NCI-H1105 (cell line): ENCODE measurements at regions not wholly inside any gene's neighbourhood (a gene's known extent, or its start where the extent isn't known, plus 50 kb on each side); places are given as distances from the start of the nearest gene placed in this dataset.

Source experiments
- DNase-seq: peaks from one replicate; lab custom pipeline; 2025; lab: John Stamatoyannopoulos, UW

GRCh38 chr12:77352946-77353345, 287.6 kb upstream of the E2F7 start:
- DNase-seq = no peak

GRCh38 chr12:77351860-77352259, 286.5 kb upstream of the E2F7 start:
- no peak for DNase-seq

DNA sequence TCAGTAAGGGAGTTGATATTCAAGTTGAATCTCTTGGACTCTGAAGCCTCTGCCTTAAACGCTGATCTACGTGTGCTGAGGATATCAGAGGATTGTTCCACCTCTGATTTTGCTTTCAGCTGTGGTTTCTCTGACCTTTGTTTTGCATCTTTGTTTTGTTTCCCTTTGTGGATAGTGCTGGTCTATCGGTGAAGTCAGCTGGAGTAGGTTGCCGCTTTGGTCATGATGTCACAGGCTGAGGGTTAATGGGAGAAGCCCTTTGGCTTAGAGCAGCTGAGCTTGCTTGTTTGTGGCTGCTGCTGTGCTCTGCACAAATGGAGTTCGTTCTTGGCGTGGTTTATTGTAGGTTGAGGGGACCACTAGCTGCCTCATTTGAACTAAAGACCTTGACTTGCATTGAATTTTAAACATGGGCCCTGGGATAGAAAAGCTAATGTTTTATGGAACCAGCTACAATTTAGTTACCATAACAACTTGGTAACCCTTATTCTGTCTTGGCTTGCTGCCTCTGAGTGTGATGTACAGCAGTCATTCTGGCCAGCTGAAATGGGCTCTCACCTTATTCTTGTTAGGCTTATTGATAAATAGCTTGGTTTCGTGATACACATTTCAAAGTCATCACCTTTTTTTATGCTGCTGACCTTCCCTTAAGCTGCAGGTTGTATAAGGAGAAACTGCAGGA, 284.5 kb upstream of the E2F7 start:
- DNase-seq = no peak

DNA sequence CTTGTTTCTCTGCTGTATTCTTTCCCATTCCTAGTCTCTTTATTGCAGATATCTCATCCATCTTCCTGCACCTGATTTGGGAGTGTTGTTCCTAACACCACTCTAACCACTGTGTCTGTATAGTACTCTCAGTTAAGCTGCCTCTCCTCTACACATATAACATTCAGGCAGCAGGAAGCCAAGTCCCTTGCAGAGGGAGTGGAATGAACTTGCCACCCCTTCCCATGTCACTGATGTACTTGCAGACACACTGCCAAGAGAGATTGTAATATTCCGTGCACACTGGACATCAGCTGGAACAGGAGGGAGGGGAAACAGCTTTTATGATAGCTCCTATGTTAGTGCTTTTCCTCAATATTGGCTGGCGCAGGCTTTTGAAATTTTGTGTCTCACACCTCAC, 281.6 kb upstream of the E2F7 start:
- DNase-seq = no peak

- DNase-seq = no peak
Observed at GRCh38 chr12:77345336-77345735, 280.0 kb upstream of the E2F7 start.

DNA sequence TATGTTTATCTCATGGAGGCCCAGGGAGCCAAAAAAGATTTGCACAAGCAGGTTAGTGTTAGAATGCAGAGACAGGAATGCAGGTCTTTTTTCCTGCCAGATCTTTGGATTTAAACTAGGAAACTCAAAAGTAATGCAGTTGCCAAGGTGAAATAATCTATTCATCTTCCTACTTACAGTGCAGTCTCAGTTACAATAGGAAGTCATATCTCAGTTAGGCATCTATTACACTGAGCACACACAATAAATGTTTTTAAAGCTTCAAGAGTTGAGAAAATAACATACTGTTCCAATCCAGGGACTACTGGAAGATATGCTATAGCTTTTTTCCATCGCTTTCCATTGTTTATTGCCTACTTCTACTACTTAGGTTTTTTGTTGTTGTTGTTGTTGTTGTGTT, 279.3 kb upstream of the E2F7 start:
- DNase-seq = no peak

DNA sequence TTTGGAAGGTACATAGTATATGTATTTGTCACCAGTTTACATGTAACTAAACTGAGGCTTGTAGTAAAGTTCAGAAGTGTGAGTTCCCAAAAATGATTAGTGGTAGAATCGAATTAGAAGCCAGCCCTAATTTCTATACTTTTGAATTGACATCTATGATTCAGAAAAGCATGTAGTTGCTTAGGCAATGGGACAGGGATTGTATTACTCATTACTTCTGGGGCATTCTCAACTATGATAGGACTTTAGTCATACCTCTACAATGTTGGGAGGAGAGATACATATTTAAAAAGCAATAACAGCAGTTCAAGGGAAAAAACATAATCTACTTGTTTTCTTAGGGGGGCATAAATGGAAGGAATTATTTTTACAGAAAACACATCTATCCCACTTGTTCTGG, 277.9 kb upstream of the E2F7 start:
- DNase-seq = no peak

GRCh38 chr12:77342253-77342652, 276.9 kb upstream of the E2F7 start:
- DNase-seq = no peak

- DNase-seq = no peak
Observed at GRCh38 chr12:77339610-77340009, 274.2 kb upstream of the E2F7 start.

DNA sequence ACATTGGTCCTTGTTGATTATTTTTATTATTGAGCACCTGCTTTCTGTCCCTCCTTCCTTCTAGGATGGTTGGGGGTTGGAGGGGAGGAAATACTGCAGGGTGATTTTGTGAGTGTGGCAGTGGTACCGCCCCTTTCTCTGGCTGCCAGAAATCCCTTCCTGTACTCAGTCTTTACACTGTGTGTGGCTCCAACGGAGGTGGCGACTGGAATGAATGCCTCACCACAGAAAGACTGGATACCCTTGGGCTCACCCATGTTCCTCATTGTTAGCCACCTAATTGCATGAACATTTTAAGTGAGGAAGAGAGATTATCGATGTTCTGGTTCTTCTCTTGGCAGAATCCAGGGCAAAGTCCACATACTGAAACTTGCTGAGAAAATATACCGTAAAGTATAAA, 272.0 kb upstream of the E2F7 start:
- DNase-seq = no peak

DNA sequence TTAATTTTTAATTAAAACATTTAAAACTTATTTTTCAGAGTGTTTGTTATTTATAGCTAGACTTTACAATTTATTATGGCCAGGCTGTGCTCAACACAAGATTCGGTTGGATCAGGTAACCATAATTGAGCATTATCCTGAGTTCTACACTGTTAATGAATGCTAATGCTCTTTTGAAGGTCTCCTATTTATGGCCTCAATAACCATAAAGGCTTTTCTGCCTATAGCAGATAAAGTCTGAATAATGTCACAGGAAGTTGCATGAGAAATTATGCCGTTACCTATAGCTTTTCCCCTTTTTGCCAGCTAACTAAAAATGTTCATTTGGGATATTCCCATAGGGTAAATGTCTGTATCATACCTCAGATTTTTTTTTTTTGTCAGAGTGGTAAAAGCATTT, 269.4 kb upstream of the E2F7 start:
- no peak for DNase-seq

DNA sequence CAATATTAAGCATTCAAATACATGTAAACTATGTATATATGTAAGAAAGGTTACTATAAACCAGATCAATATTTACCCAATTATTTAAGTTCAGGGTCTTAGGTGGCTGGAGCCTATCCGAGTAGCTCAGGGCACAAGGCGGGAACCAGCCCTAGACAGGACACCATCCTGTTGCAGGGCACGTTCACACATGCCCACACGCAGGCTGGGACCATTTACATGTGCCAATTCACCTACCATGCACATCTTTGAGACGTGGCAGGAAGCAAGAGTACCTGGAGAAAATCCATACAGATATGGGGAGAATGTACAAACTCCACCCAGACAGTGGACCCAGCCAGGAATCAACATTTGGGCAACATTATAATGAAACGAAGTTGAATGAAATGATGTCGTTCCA, 263.0 kb upstream of the E2F7 start:
- DNase-seq = no peak

- no peak for DNase-seq
Observed at GRCh38 chr12:77325511-77326236, 260.3 kb upstream of the E2F7 start.

- peak; percentile 76 for DNase-seq
Observed at GRCh38 chr12:77324763-77325468, 259.5 kb upstream of the E2F7 start.

- DNase-seq = no peak
Observed at GRCh38 chr12:77324416-77324762, 259.0 kb upstream of the E2F7 start.

DNA sequence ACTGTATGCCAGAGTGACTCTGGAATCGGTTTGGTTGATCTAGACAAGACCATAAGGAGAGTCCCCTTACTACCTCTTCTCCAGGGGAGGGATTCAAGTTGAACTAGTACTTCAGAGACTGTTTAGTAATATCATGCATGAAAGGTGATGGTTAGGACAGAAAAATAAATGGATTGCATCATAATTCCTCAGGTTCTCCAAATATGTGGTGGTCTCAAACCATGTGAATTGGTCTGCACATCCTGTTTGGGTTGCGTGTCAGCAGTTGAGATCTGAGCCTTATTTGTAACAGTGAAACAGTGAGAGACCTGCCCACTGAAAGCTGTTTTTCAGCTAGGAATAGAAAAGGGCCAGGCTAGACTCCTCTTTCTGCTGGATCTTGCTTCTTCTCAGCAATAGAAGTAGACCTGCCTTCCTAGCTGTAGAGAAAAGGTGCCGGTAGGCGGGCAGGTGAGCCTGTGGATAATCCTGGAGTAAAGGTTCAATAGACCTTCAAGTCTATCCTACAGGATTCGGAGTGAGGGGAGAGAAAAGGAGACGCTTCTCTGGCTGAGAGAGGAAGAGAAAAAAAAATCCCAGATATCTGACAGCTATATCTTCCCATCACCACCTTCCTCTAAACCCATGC, 258.5 kb upstream of the E2F7 start:
- no peak for DNase-seq

DNA sequence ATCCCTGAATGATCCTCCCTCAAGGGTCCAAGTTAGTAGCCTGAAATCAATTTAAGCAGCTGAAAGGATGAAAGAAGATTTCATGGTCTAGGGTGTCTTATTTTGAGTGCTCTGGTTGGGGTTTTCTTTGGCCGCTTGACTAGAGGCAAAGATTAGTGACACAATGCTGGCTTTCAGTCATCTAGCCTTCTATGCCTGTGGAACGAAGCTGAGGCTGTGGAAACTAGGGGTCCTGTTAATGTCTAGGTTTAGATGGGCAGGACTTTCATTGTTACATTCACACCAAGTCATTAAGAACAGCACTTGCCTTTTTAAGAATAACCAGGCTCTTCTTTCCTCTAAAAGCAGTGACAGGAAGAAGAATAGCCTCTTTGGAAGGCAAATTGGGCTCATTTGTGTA, 253.8 kb upstream of the E2F7 start:
- no peak for DNase-seq

DNA sequence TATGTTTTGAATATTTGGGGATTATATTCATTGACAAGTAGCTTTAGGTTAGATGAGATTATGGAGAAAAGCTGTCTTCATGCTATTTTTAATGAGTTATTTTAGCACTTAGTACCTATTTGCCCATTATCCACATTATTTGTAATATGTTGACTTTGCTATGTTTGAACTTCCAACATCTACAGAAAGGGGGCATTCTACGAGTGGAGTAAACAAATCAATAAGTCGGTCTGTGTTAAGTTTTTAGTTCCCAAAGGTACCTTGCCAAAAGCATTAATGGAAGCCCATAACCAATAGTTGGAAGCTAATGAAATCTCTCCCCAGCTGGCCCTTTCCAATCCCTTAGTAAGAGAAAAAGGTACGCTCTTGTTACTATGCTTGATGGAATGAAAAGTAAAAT, 250.0 kb upstream of the E2F7 start:
- no peak for DNase-seq

DNA sequence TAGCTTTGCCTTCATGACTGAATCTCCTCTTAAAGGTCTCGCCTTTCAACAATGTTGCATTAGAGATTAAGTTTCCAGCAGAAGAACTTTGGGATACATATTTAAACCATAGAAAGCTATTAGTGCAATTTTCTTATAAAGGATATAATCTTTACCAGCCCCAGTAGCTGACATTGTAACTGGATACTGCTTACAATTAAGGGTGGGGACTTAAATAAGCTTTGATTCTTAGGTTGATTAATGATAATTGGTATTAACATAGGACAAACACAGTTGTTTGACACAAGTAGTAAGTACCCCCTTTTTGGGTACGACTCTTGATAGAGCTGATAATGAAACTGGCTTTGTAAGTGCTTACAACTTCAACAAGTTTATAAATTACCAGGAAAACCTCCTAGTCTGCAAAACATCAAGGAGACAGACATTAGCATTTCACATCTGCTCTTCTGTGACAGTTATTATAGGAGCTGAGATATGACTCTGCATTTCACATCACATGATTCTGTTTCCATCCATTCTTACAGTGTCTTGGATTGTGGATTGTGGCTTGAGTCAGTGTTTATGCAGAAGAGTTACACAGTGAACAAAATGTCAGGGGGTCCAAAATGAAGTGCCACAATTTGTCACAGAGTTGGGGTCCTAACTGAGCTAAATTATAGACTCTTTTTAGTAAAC, 249.1 kb upstream of the E2F7 start:
- DNase-seq = peak; percentile 35

GRCh38 chr12:77308056-77308455, 242.7 kb upstream of the E2F7 start:
- no peak for DNase-seq

GRCh38 chr12:77300811-77301210, 235.4 kb upstream of the E2F7 start:
- DNase-seq = no peak

DNA sequence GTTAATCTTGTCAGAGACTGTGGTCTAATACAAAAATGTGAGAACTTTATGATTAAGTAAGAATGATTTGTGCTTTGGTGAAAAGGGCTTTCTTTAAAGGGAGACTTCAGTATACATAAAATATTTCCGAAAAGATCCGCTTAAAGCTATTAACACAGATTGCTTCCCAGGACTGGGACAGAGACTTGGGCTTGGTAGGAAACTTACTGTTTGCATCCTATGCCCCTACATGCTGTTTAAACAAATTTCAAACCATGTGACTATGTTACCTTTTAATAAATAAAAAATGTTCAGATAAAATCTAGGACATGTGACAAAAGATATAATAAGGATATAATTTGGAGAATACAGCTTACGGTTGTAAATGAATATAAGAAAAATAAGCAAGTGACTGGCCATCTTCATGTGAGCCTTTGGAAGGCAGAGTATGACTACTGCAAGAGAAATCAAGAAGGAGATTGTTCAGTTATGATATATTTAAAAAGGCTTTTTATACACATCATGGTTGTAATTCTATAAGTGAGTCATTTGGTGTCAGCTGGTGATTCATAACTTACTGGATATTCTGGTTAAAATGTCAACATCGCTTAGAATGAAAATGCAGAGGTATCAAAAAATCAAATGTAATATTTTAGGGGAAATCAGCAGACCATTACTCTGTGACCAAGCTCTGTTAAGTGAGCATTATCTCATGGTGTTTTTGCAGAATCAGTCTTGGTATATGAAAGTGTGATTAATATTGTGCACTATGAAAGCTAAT, 234.7 kb upstream of the E2F7 start:
- DNase-seq = no peak
